SU-DHL-6 (cell line): ENCODE measurements at regions not wholly inside any gene's neighbourhood (a gene's known extent, or its start where the extent isn't known, plus 50 kb on each side); places are given as distances from the start of the nearest gene placed in this dataset.

ENCODE experiments used
- H2AFZ ChIP-seq: fragments of 200-600 bp; sonication (generic); 2 replicates; pipeline ENCODE4 v1.6.1; 2014; ENCODE audit warnings: low read depth, mild to moderate bottlenecking, moderate library complexity, mixed read lengths, antibody characterized with exemption, low read length; ENCODE audit not compliant: severe bottlenecking
- H3F3A ChIP-seq: fragments of 200-600 bp; shearing (Covaris generic); 2 replicates; pipeline ENCODE4 v1.6.0; 2016; ENCODE audit warnings: antibody characterized with exemption, mild to moderate bottlenecking; ENCODE audit not compliant: insufficient read depth
- H3K27ac ChIP-seq: fragments of 200-600 bp; sonication (generic); 2 replicates; pipeline ENCODE4 v1.5.1; 2016; ENCODE audit warnings: low read depth, mild to moderate bottlenecking, low read length, moderate library complexity, mixed read lengths
- H3K27me3 ChIP-seq: fragments of 200-600 bp; sonication (generic), shearing (Covaris generic); 2 replicates; pipeline ENCODE4 v1.6.0; 2014; ENCODE audit warnings: mild to moderate bottlenecking, low read length
- H3K36me3 ChIP-seq: fragments of 200-600 bp; sonication (generic); 2 replicates; pipeline ENCODE4 v1.6.1; 2014; ENCODE audit warnings: mild to moderate bottlenecking, low read length, mixed read lengths
- H3K4me2 ChIP-seq: fragments of 300-600, 200-600 bp; shearing (Covaris generic), sonication (generic); 2 replicates; pipeline ENCODE4 v1.6.0; 2014; ENCODE audit warnings: low read length, low read depth, mild to moderate bottlenecking; ENCODE audit not compliant: poor library complexity, severe bottlenecking
- H3K4me3 ChIP-seq: fragments of 200-600 bp; sonication (generic); 2 replicates; pipeline ENCODE4 v1.5.1; 2014; ENCODE audit warnings: antibody characterized with exemption, low read length, mild to moderate bottlenecking, mixed read lengths; ENCODE audit not compliant: insufficient read depth, poor library complexity, severe bottlenecking
- H3K79me2 ChIP-seq: fragments of 200-600 bp; sonication (generic); 2 replicates; pipeline ENCODE4 v1.6.1; 2014; ENCODE audit warnings: mild to moderate bottlenecking, low read length, moderate library complexity; ENCODE audit not compliant: insufficient read depth
- H3K9ac ChIP-seq: fragments of 200-600 bp; sonication (generic); 2 replicates; pipeline ENCODE4 v1.7.0; 2014; ENCODE audit warnings: mild to moderate bottlenecking, low read length
- H3K9me2 ChIP-seq: fragments of 200-600 bp; sonication (generic); replicated peaks from 2 replicates; pipeline ENCODE4 v1.6.1; 2014; ENCODE audit warnings: low read length; ENCODE audit not compliant: insufficient read depth
- H3K9me3 ChIP-seq: fragments of 200-600 bp; sonication (generic); 2 replicates; pipeline ENCODE4 v1.6.1; 2014; ENCODE audit warnings: low read length, mixed read lengths; ENCODE audit not compliant: insufficient read depth
- H4K20me1 ChIP-seq: fragments of 200-600 bp; sonication (generic); 2 replicates; pipeline ENCODE4 v1.6.1; 2014; ENCODE audit warnings: low read depth, mild to moderate bottlenecking, antibody characterized with exemption, low read length, moderate library complexity, mixed read lengths
- CTCF ChIP-seq: fragments of 200-600 bp; sonication (generic); IDR thresholded peaks from one replicate; pipeline ENCODE4 v1.5.1; 2017; ENCODE audit warnings: antibody characterized with exemption, mild to moderate bottlenecking, low read length, moderate library complexity; ENCODE audit not compliant: insufficient read depth, poor library complexity, severe bottlenecking
- EZH2phosphoT487 ChIP-seq: fragments of 200-600 bp; sonication (generic), shearing (Covaris generic); conservative IDR thresholded peaks from 2 replicates; pipeline ENCODE4 v1.6.1; 2018; ENCODE audit warnings: mild to moderate bottlenecking, antibody characterized with exemption, low read length, moderate library complexity, mixed read lengths

GRCh38 chr10:21146436-21146789 lies 249.3 kb upstream of the NEBL start:
- TF ChIP-seq EZH2phosphoT487: no peak
- TF ChIP-seq CTCF: no peak
- H2AFZ ChIP-seq: no peak overlapping the region
- no peak overlapping the region for H3K27ac ChIP-seq
- no peaks in the 10 kb centered on the region for H4K20me1 ChIP-seq
- no peaks in the 10 kb centered on the region for H3K9me2 ChIP-seq
- no peaks in the 10 kb centered on the region for H3K9me3 ChIP-seq
- H3K4me2 ChIP-seq: no peak overlapping the region
- H3K9ac ChIP-seq: no peak overlapping the region
- no peaks in the 10 kb centered on the region for H3K79me2 ChIP-seq
- no peaks in the 10 kb centered on the region for H3F3A ChIP-seq
- no peak overlapping the region for H3K4me3 ChIP-seq
- H3K27me3 ChIP-seq: no peaks in the 10 kb centered on the region
- no peaks in the 10 kb centered on the region for H3K36me3 ChIP-seq

GRCh38 chr10:21145751-21146435 lies 248.8 kb upstream of the NEBL start:
- H3K4me2 ChIP-seq: no peak overlapping the region
- H3F3A ChIP-seq: no peaks in the 10 kb centered on the region
- H3K9me2 ChIP-seq: no peaks in the 10 kb centered on the region
- H4K20me1 ChIP-seq: no peaks in the 10 kb centered on the region
- no peak overlapping the region for H3K27ac ChIP-seq
- no peaks in the 10 kb centered on the region for H3K27me3 ChIP-seq
- no peak overlapping the region for H2AFZ ChIP-seq
- no peak overlapping the region for H3K9ac ChIP-seq
- H3K4me3 ChIP-seq: no peak overlapping the region
- no peaks in the 10 kb centered on the region for H3K36me3 ChIP-seq
- H3K79me2 ChIP-seq: no peaks in the 10 kb centered on the region
- no peaks in the 10 kb centered on the region for H3K9me3 ChIP-seq
- TF ChIP-seq EZH2phosphoT487 (no peak), CTCF (no peak)

GRCh38 chr10:21144047-21144446 lies 246.9 kb upstream of the NEBL start:
- no peaks in the 10 kb centered on the region for H3K9me2 ChIP-seq
- no peak overlapping the region for H2AFZ ChIP-seq
- H3K9ac ChIP-seq: no peak overlapping the region
- H3K9me3 ChIP-seq: no peaks in the 10 kb centered on the region
- no peak overlapping the region for H3K27ac ChIP-seq
- H3K79me2 ChIP-seq: no peaks in the 10 kb centered on the region
- no peaks in the 10 kb centered on the region for H3K27me3 ChIP-seq
- TF ChIP-seq CTCF: no peak
- TF ChIP-seq EZH2phosphoT487: no peak
- no peak overlapping the region for H3K4me2 ChIP-seq
- no peaks in the 10 kb centered on the region for H3K36me3 ChIP-seq
- no peaks in the 10 kb centered on the region for H4K20me1 ChIP-seq
- H3K4me3 ChIP-seq: no peak overlapping the region
- no peaks in the 10 kb centered on the region for H3F3A ChIP-seq
